AG09309 (cell line): ENCODE measurements at regions not wholly inside any gene's neighbourhood (a gene's known extent, or its start where the extent isn't known, plus 50 kb on each side); places are given as distances from the start of the nearest gene placed in this dataset.

Experiments
- DNase-seq: peaks from one replicate; pipeline ENCODE4 v3.0.0-alpha.2; 2010; ENCODE audit warnings: low read depth
- H3K4me3 ChIP-seq: 2 replicates; pipeline ENCODE4 v1.5.1; 2011; ENCODE audit warnings: mild to moderate bottlenecking, low read depth, low read length, moderate library complexity; ENCODE audit not compliant: control insufficient read depth
- TF ChIP-seq, protein P1 (sequence below): IDR thresholded peaks from 2 replicates; pipeline ENCODE4 v1.5.1; 2011; ENCODE audit warnings: mild to moderate bottlenecking, low read depth, low read length, inconsistent platforms; ENCODE audit not compliant: insufficient read depth, control insufficient read depth; ENCODE audit errors: missing control alignments

- TF ChIP-seq, protein P1, sequence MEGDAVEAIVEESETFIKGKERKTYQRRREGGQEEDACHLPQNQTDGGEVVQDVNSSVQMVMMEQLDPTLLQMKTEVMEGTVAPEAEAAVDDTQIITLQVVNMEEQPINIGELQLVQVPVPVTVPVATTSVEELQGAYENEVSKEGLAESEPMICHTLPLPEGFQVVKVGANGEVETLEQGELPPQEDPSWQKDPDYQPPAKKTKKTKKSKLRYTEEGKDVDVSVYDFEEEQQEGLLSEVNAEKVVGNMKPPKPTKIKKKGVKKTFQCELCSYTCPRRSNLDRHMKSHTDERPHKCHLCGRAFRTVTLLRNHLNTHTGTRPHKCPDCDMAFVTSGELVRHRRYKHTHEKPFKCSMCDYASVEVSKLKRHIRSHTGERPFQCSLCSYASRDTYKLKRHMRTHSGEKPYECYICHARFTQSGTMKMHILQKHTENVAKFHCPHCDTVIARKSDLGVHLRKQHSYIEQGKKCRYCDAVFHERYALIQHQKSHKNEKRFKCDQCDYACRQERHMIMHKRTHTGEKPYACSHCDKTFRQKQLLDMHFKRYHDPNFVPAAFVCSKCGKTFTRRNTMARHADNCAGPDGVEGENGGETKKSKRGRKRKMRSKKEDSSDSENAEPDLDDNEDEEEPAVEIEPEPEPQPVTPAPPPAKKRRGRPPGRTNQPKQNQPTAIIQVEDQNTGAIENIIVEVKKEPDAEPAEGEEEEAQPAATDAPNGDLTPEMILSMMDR = no peak
- H3K4me3 ChIP-seq = no peak overlapping the region
- no peak for DNase-seq
These were observed 76.6 kb downstream of the NCR2 start for GRCh38 chr6:41411961-41412360.

DNA sequence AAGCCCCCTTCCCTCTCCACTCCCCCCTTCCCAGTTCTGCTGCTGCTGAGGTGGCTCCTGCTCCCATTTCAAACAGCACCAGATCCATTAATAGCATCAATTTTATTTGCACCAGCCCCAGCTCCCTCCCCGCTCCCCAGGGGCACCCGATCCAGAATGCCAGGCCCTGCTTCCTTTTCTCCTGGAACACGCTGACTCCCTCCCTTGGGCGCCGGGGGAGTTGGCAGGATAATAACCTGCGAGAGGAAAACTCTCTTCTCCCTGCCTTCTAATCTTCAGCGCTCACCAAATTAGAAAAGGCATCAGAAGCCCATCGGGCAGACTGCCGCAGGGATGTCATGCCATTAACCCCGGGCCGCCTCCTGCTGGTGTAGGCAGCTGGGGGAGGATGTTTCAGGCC, 77.8 kb downstream of the NCR2 start:
- TF ChIP-seq, protein P1 = no peak
- no peak overlapping the region for H3K4me3 ChIP-seq
- DNase-seq = no peak

GRCh38 chr6:41416501-41416837, 81.1 kb downstream of the NCR2 start:
- no peak overlapping the region for H3K4me3 ChIP-seq
- TF ChIP-seq, protein P1 = no peak
- no peak for DNase-seq

- TF ChIP-seq, protein P1 = no peak
- DNase-seq = no peak
- no peak overlapping the region for H3K4me3 ChIP-seq
These were observed 83.3 kb downstream of the NCR2 start for GRCh38 chr6:41418741-41419140.

- DNase-seq = no peak
- H3K4me3 ChIP-seq = no peak overlapping the region
- TF ChIP-seq, protein P1 = no peak
These were observed 84.0 kb downstream of the NCR2 start for GRCh38 chr6:41419385-41419784.

DNA sequence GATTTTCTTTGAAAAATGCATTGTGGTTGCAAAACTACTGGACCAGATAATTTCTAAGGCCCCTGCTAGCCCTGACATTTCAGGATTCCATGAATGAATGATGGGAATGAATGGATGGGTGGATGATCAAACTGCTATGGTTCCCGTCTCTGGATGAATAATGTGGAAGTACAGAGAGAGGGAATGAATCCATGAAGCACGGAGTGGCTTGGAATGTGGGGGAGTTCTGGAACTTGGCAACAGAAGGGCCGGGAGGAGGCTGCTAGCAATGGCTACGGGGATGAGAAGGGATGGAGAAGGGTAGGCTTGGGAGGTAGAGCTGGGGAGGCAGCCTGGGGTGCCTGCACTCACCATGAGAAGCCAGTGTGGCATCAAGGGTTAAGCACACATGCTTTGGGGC, 84.8 kb downstream of the NCR2 start:
- no peak overlapping the region for H3K4me3 ChIP-seq
- TF ChIP-seq, protein P1 = no peak
- DNase-seq = no peak

DNA sequence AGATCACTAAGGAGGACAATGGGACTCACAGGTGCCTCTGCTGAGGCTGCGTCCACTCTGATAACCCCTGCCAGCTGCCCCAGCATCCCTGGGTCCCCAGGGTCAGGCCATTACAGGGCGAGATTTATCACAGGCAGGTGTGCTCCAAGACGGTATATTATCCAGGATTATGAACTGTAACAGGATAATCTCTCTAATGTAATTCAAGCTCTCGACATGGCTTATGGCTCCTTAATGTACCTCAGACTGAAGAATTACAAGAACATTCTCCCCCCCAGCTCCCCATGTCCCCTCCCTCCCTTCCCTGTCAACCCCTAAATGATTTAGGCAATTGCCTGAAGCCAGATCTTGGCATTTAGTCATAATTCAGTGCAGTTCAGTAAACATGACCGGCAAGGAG, 86.8 kb downstream of the NCR2 start:
- H3K4me3 ChIP-seq = no peak overlapping the region
- no peak for DNase-seq
- TF ChIP-seq, protein P1 = no peak
